ENCODE measurements at regions not wholly inside any gene's neighbourhood (a gene's known extent, or its start where the extent isn't known, plus 50 kb on each side); places are given as distances from the start of the nearest gene placed in this dataset.

- TF ChIP-seq ZFX (IDR thresholded peaks at IDR 0.05; ENCODE audit: borderline replicate concordance) (no peak), CTCF (IDR thresholded peaks at IDR 0.05) (peak; percentile 88)
- no peak overlapping the region for H3K27ac ChIP-seq
These were observed 131.2 kb downstream of the BUD13 start for GRCh38 chr11:116641561-116642045.

- H3K27ac ChIP-seq, result no peak overlapping the region
- TF ChIP-seq CTCF (IDR thresholded peaks at IDR 0.05) (no peak), ZFX (IDR thresholded peaks at IDR 0.05; ENCODE audit: borderline replicate concordance) (no peak)
These were observed 132.0 kb downstream of the BUD13 start for GRCh38 chr11:116640641-116641402.

GRCh38 chr11:116638463-116638862, 134.3 kb downstream of the BUD13 start:
- no peak overlapping the region for H3K27ac ChIP-seq
- TF ChIP-seq ZFX (IDR thresholded peaks at IDR 0.05; ENCODE audit: borderline replicate concordance) (no peak), CTCF (IDR thresholded peaks at IDR 0.05) (no peak)

GRCh38 chr11:116637766-116638165, 135.0 kb downstream of the BUD13 start:
- H3K27ac ChIP-seq, result no peak overlapping the region
- TF ChIP-seq CTCF (IDR thresholded peaks at IDR 0.05) (no peak), ZFX (IDR thresholded peaks at IDR 0.05; ENCODE audit: borderline replicate concordance) (no peak)

GRCh38 chr11:116636341-116636929, 136.4 kb downstream of the BUD13 start:
- no peak for TF ChIP-seq CTCF (IDR thresholded peaks at IDR 0.05)
- TF ChIP-seq ZFX (IDR thresholded peaks at IDR 0.05; ENCODE audit: borderline replicate concordance), result no peak
- H3K27ac ChIP-seq, result no peak overlapping the region

GRCh38 chr11:116631201-116631600, 141.6 kb downstream of the BUD13 start:
- H3K27ac ChIP-seq, result no peak overlapping the region
- no peak for TF ChIP-seq CTCF (IDR thresholded peaks at IDR 0.05)
- no peak for TF ChIP-seq ZFX (IDR thresholded peaks at IDR 0.05; ENCODE audit: borderline replicate concordance)

GRCh38 chr11:116618461-116618860, 154.3 kb downstream of the BUD13 start:
- no peak overlapping the region for H3K27ac ChIP-seq
- TF ChIP-seq CTCF (IDR thresholded peaks at IDR 0.05) (no peak), ZFX (IDR thresholded peaks at IDR 0.05; ENCODE audit: borderline replicate concordance) (no peak)

Measured in 22Rv1 (cell line).